A673 (cell line): ENCODE measurements at regions not wholly inside any gene's neighbourhood (a gene's known extent, or its start where the extent isn't known, plus 50 kb on each side); places are given as distances from the start of the nearest gene placed in this dataset.

Experiments
- BruUV-seq: library from RNA; stranded (reverse); fragments of 400-500 nt; replicated peaks from 2 replicates; lab custom pipeline; 2021; lab: Mats Ljungman, UMichigan
- CTCF ChIA-PET: fragments of 300-600 bp; sonication (Branson Sonifier 250); formaldehyde crosslinking; loops from one replicate; lab custom pipeline; 2022; ENCODE audit warnings: antibody characterized with exemption; lab: Charles Lee
- POLR2A ChIA-PET: fragments of 300-600 bp; sonication (Branson Sonifier 250); formaldehyde crosslinking; loops from one replicate; lab custom pipeline; 2022; ENCODE audit warnings: antibody characterized with exemption; ENCODE audit not compliant: low non-redundant PET; lab: Charles Lee
- DNase-seq: peaks from one replicate; pipeline ENCODE4 v3.0.0-alpha.2; 2015; ENCODE audit warnings: low spot score
- H3K27ac ChIP-seq: fragments of 200-600 bp; sonication (generic); 2 replicates; pipeline ENCODE4 v1.5.1; 2016; ENCODE audit warnings: mixed run types, low read depth, mild to moderate bottlenecking, mixed read lengths, antibody characterized with exemption, low read length; ENCODE audit not compliant: poor library complexity, severe bottlenecking
- H3K27me3 ChIP-seq: fragments of 200-600 bp; sonication (generic); replicated peaks from 2 replicates; pipeline ENCODE4 v1.6.1; 2017; ENCODE audit warnings: mixed run types, low read depth, mild to moderate bottlenecking, mixed read lengths, antibody characterized with exemption, low read length; ENCODE audit not compliant: insufficient read depth, poor library complexity
- H3K36me3 ChIP-seq: fragments of 200-600 bp; sonication (generic); 2 replicates; pipeline ENCODE4 v1.6.1; 2016; ENCODE audit warnings: mixed run types, mild to moderate bottlenecking, mixed read lengths, antibody characterized with exemption, low read length; ENCODE audit not compliant: insufficient read depth, poor library complexity, severe bottlenecking
- H3K4me1 ChIP-seq: fragments of 200-600 bp; sonication (generic); 2 replicates; pipeline ENCODE4 v1.6.1; 2017; ENCODE audit warnings: mixed run types, mild to moderate bottlenecking, mixed read lengths, antibody characterized with exemption, low read length; ENCODE audit not compliant: insufficient read depth, poor library complexity, severe bottlenecking
- H3K4me3 ChIP-seq: fragments of 200-600 bp; sonication (generic); 2 replicates; pipeline ENCODE4 v1.5.1; 2016; ENCODE audit warnings: low read depth, mixed run types, mild to moderate bottlenecking, mixed read lengths, low read length; ENCODE audit not compliant: poor library complexity, severe bottlenecking
- H3K9me3 ChIP-seq: fragments of 200-600 bp; sonication (generic); 2 replicates; pipeline ENCODE4 v1.6.1; 2016; ENCODE audit warnings: mixed run types, low read depth, mild to moderate bottlenecking, mixed read lengths, antibody characterized with exemption, low read length; ENCODE audit not compliant: poor library complexity, severe bottlenecking
- CTCF ChIP-seq: fragments of 300-800, 200-600 bp; sonication (generic); conservative IDR thresholded peaks from 2 replicates; pipeline ENCODE4 v1.5.1; 2017; ENCODE audit warnings: low read depth, mild to moderate bottlenecking, antibody characterized with exemption, low read length, moderate library complexity, mixed read lengths
- EZH2 ChIP-seq: fragments of 200-600 bp; sonication (generic); IDR thresholded peaks from 2 replicates; pipeline ENCODE4 v1.6.1; 2017; ENCODE audit warnings: borderline replicate concordance, low read depth, mild to moderate bottlenecking, mixed read lengths, antibody characterized with exemption, low read length; ENCODE audit not compliant: poor library complexity, severe bottlenecking
- intact Hi-C: fragments of 100-400 bp; cut with micrococcal nuclease; formaldehyde crosslinking; loops from one replicate; pipeline ENCODE4 v1.10.0; 2022; ENCODE audit not compliant: unreplicated experiment

GRCh38 chr20:23244156-23244915, 106.3 kb upstream of the NXT1 start:
- no peaks in the 10 kb centered on the region for H3K36me3 ChIP-seq
- ChIA-PET CTCF (no interaction called here), POLR2A (no interaction called here)
- H3K9me3 ChIP-seq: no peaks in the 10 kb centered on the region
- H3K27me3 ChIP-seq: peaks cover 3% of the 10 kb centered on the region
- no peak overlapping the region for H3K27ac ChIP-seq
- H3K4me3 ChIP-seq: no peak overlapping the region
- intact Hi-C loops: loop anchor here (10.0 kb wide), 1 partner anchor 550 kb away; no protein-coding TSS in a partner anchor
- no peak for DNase-seq
- BruUV-seq: no TSS peak
- TF ChIP-seq EZH2 (no peak), CTCF (no peak)
- H3K4me1 ChIP-seq: no peaks in the 10 kb centered on the region

- H3K27me3 ChIP-seq: peaks cover 2% of the 10 kb centered on the region
- no TSS peak for BruUV-seq
- no peak for DNase-seq
- H3K36me3 ChIP-seq: no peaks in the 10 kb centered on the region
- H3K4me1 ChIP-seq: no peaks in the 10 kb centered on the region
- ChIA-PET CTCF (no interaction called here), POLR2A (no interaction called here)
- no peaks in the 10 kb centered on the region for H3K9me3 ChIP-seq
- TF ChIP-seq CTCF (no peak), EZH2 (no peak)
- no peak overlapping the region for H3K4me3 ChIP-seq
- intact Hi-C loops: loop anchor here (10.0 kb wide), 1 partner anchor 549 kb away; no protein-coding TSS in a partner anchor
- no peak overlapping the region for H3K27ac ChIP-seq
Measured at GRCh38 chr20:23243791-23244155, 106.8 kb upstream of the NXT1 start.

DNA sequence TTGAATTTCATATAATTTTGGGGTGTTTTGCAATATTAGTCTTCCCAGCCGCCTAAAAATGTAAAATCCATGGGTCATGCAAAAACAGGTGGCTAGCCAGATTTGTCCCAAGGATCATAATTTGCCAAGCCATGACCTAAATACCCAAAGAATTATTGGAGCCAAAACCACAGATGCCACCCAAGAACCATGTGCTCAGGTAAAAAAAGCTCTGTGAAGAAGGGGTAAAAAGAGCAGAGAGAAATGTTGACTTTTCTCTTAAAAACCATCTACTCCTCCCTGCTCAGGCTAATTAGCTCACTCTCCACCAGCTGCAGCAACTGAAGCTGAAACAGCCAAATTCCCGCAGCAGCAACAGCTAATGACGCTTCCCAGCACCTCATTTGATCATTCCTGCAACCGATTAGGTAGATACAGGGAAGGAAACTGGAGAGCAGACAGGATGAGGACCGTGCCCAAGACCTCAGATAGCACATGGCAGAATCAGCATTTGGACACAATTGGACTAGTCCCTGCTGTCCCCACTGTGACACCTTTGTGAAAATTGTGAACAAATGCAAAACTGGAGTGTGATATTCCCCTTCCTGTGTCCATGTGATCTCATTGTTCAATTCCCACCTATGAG, 107.9 kb upstream of the NXT1 start:
- no peaks in the 10 kb centered on the region for H3K36me3 ChIP-seq
- H3K27me3 ChIP-seq: peaks cover 6% of the 10 kb centered on the region
- TF ChIP-seq EZH2: no peak
- no peak for TF ChIP-seq CTCF
- no peaks in the 10 kb centered on the region for H3K4me1 ChIP-seq
- intact Hi-C loops: loop anchor here (10.0 kb wide), 1 partner anchor 548 kb away; no protein-coding TSS in a partner anchor
- ChIA-PET CTCF (no interaction called here), POLR2A (no interaction called here)
- no peaks in the 10 kb centered on the region for H3K9me3 ChIP-seq
- H3K27ac ChIP-seq: no peak overlapping the region
- BruUV-seq: no TSS peak
- no peak for DNase-seq
- H3K4me3 ChIP-seq: no peak overlapping the region
